Activated naive CD8-positive, alpha-beta T cell treated with anti-CD3 and anti-CD28 coated beads, Interleukin-2, amount 50 U/mL, for 24 hours (primary cell): ENCODE measurements at regions not wholly inside any gene's neighbourhood (a gene's known extent, or its start where the extent isn't known, plus 50 kb on each side); places are given as distances from the start of the nearest gene placed in this dataset.

Experiments
- ATAC-seq: fragments of 150-1000 bp; cut with Tn5 transposase; one replicate; pipeline ENCODE4 v1.10.0; 2021
- DNase-seq: peaks from one replicate; pipeline ENCODE4 v3.0.0; 2021
- H3K27ac Mint-ChIP-seq: one replicate; pipeline ENCODE4 v1.8.0; 2021; ENCODE audit warnings: mild to moderate bottlenecking, mixed read lengths
- H3K27me3 Mint-ChIP-seq: one replicate; pipeline ENCODE4 v1.8.0; 2021; ENCODE audit warnings: mixed read lengths
- H3K36me3 Mint-ChIP-seq: one replicate; pipeline ENCODE4 v1.8.0; 2021; ENCODE audit warnings: low read depth, mixed read lengths
- H3K4me1 Mint-ChIP-seq: one replicate; pipeline ENCODE4 v1.8.0; 2021; ENCODE audit warnings: mixed read lengths
- H3K4me3 Mint-ChIP-seq: one replicate; pipeline ENCODE4 v1.8.0; 2021; ENCODE audit warnings: mild to moderate bottlenecking, moderate library complexity, mixed read lengths
- H3K9me3 Mint-ChIP-seq: one replicate; pipeline ENCODE4 v1.8.0; 2021; ENCODE audit warnings: mixed read lengths

DNA sequence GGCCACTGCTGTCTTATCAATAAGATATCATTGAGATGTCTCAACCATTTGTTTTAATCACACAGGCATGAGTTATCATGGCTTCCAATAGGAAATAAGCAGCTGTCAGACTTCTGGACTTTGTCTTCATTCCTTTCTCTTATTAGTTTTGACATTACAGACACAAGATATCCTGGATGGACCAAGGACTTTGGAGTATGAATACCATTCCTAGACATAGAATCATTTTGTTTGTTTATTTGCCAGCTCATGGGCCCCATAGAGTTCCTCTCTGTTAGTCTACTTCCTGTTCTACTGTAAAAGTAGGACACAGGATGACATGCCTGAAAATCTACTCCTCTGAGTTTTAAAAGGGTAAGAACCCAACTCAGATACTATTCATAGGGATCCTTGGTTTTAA, 77.7 kb upstream of the KCNJ16 start:
- no peak for DNase-seq
- H3K36me3 Mint-ChIP-seq, result no peaks in the 10 kb centered on the region
- no peak for ATAC-seq
- H3K4me3 Mint-ChIP-seq, result no peak overlapping the region
- no peaks in the 10 kb centered on the region for H3K4me1 Mint-ChIP-seq
- H3K9me3 Mint-ChIP-seq, result peaks cover 7% of the 10 kb centered on the region
- H3K27me3 Mint-ChIP-seq, result no peaks in the 10 kb centered on the region
- H3K27ac Mint-ChIP-seq, result no peak overlapping the region

GRCh38 chr17:69999253-69999652, 75.8 kb upstream of the KCNJ16 start:
- Mint-ChIP-seq H3K27ac (no peak overlapping the region), H3K36me3 (no peaks in the 10 kb centered on the region), H3K4me3 (no peak overlapping the region), H3K27me3 (no peaks in the 10 kb centered on the region), H3K4me1 (no peaks in the 10 kb centered on the region), H3K9me3 (peaks cover 7% of the 10 kb centered on the region)
- DNase-seq (no peak), ATAC-seq (no peak)

- no peak overlapping the region for H3K27ac Mint-ChIP-seq
- no peaks in the 10 kb centered on the region for H3K9me3 Mint-ChIP-seq
- H3K36me3 Mint-ChIP-seq, result no peaks in the 10 kb centered on the region
- DNase-seq (no peak), ATAC-seq (no peak)
- no peaks in the 10 kb centered on the region for H3K4me1 Mint-ChIP-seq
- H3K27me3 Mint-ChIP-seq, result peaks cover 3% of the 10 kb centered on the region
- H3K4me3 Mint-ChIP-seq, result no peak overlapping the region
Measured at GRCh38 chr17:70006159-70006558, 68.9 kb upstream of the KCNJ16 start.

- Mint-ChIP-seq H3K36me3 (no peaks in the 10 kb centered on the region), H3K9me3 (no peaks in the 10 kb centered on the region), H3K27me3 (no peaks in the 10 kb centered on the region), H3K27ac (no peak overlapping the region), H3K4me1 (no peaks in the 10 kb centered on the region), H3K4me3 (no peak overlapping the region)
- ATAC-seq, result no peak
- DNase-seq, result no peak
Measured at GRCh38 chr17:70011750-70012149, 63.3 kb upstream of the KCNJ16 start.

DNA sequence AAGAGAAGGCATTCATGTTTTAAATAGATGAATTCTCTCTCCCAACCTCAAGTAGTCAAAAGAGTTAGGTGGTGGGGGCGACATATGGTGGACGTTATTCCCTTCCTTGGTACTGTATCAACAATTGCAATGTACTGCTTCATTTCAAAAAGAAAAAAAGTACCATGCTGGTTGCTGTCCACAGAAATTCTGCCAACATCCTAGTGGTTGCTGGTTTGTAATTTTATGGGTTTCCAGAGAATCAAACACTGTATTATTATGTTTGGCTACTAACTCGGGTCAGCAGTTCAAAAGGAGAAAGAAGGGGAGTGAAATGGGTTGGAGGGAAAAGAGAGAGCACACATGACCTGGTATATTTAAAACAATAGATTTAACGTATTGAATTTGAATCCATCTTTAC, 61.1 kb upstream of the KCNJ16 start:
- no peak overlapping the region for H3K4me3 Mint-ChIP-seq
- H3K36me3 Mint-ChIP-seq, result no peaks in the 10 kb centered on the region
- H3K27ac Mint-ChIP-seq, result no peak overlapping the region
- DNase-seq, result no peak
- no peaks in the 10 kb centered on the region for H3K4me1 Mint-ChIP-seq
- ATAC-seq, result no peak
- no peaks in the 10 kb centered on the region for H3K9me3 Mint-ChIP-seq
- H3K27me3 Mint-ChIP-seq, result no peaks in the 10 kb centered on the region

DNA sequence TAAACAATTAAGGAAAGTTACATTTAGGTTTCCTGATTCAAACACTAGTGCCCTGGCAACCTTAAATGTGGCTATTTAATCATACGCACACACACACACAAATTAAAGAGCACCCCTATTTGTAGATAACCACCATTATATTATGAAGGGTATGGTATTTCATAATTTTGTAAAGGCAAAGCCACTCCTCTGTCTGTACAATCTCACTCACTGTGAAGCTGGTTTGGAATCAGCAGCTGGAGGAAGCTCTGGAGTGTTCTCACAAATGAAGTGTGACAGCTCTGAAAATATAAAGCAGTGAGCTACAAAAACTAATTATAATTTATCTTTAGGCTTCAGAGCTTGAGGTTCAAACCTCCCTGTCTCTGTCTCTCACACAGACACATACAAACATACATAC, 57.9 kb upstream of the KCNJ16 start:
- H3K27me3 Mint-ChIP-seq, result no peaks in the 10 kb centered on the region
- H3K9me3 Mint-ChIP-seq, result no peaks in the 10 kb centered on the region
- ATAC-seq, result no peak
- H3K27ac Mint-ChIP-seq, result no peak overlapping the region
- DNase-seq, result no peak
- no peak overlapping the region for H3K4me3 Mint-ChIP-seq
- H3K4me1 Mint-ChIP-seq, result no peaks in the 10 kb centered on the region
- H3K36me3 Mint-ChIP-seq, result no peaks in the 10 kb centered on the region

DNA sequence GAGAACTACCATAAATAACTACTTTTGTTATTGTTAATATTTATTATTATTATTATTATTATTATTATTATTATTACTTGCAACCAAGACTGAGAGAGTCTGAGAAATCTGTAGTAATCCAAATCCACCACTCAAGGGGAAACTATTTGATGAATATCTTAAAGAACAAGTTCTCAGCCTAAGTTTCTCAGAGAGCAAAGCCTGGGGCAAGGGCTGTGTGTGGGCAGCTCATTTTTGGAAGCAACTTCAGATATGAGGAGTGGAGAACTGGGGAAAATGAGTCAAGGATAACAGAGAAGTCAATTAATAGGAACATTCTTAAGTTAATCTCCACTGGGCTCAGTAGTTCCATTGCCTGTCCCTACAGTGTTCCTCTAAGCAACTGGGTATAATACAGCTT, 57.1 kb upstream of the KCNJ16 start:
- no peaks in the 10 kb centered on the region for H3K9me3 Mint-ChIP-seq
- H3K4me3 Mint-ChIP-seq, result no peak overlapping the region
- H3K27ac Mint-ChIP-seq, result no peak overlapping the region
- no peaks in the 10 kb centered on the region for H3K4me1 Mint-ChIP-seq
- H3K36me3 Mint-ChIP-seq, result no peaks in the 10 kb centered on the region
- DNase-seq (no peak), ATAC-seq (no peak)
- H3K27me3 Mint-ChIP-seq, result no peaks in the 10 kb centered on the region

DNA sequence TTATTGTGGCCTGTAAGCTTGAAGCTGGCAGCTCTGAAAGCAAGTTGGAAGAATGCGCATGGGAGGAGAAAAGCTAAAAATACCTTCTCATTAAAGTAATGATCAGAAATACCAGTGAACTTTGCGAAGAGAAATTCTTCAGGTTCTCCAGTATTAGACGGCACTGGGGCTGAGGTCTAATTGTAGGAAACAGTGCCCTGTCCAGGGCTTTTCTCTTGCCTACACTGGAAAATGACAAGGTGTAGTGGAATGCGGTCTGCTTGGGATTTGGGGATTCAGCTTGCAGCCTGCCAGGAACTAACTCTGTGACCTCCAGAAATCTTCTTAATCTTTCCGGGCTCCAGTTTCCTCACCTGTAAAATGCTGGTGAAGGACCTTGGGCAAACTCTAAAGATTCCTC, 53.3 kb upstream of the KCNJ16 start:
- Mint-ChIP-seq H3K27me3 (no peaks in the 10 kb centered on the region), H3K9me3 (no peaks in the 10 kb centered on the region), H3K4me1 (no peaks in the 10 kb centered on the region), H3K36me3 (no peaks in the 10 kb centered on the region), H3K27ac (no peak overlapping the region), H3K4me3 (no peak overlapping the region)
- DNase-seq, result no peak
- no peak for ATAC-seq

DNA sequence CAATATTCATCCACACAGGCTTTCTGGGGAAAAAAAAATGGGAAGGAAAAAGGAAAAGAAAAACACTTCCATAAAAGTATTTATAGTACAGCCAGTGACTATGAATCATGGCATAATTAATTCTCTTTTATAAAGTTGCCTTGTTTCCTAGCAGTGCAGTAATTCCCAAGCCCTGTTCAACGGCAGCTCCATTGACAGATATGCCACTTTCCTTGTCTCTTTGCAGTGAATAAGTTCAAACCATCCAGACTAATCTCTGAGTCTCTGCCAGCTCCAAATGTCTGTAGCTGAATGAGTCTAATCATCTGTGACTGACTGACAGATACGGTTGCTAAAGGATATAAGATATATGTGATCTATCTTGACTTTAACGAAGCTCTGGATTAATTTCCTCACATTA, 52.9 kb upstream of the KCNJ16 start:
- Mint-ChIP-seq H3K36me3 (no peaks in the 10 kb centered on the region), H3K27ac (no peak overlapping the region), H3K4me1 (no peaks in the 10 kb centered on the region), H3K27me3 (no peaks in the 10 kb centered on the region), H3K4me3 (no peak overlapping the region), H3K9me3 (no peaks in the 10 kb centered on the region)
- no peak for DNase-seq
- no peak for ATAC-seq

GRCh38 chr17:70024253-70024652, 50.8 kb upstream of the KCNJ16 start:
- H3K4me3 Mint-ChIP-seq, result no peak overlapping the region
- no peaks in the 10 kb centered on the region for H3K36me3 Mint-ChIP-seq
- no peaks in the 10 kb centered on the region for H3K4me1 Mint-ChIP-seq
- H3K27me3 Mint-ChIP-seq, result no peaks in the 10 kb centered on the region
- no peak overlapping the region for H3K27ac Mint-ChIP-seq
- DNase-seq, result no peak
- no peak for ATAC-seq
- no peaks in the 10 kb centered on the region for H3K9me3 Mint-ChIP-seq
